GM18861 (cell line): ENCODE measurements at regions not wholly inside any gene's neighbourhood (a gene's known extent, or its start where the extent isn't known, plus 50 kb on each side); places are given as distances from the start of the nearest gene placed in this dataset.
"Not testable (repeated sequence)": the region's sequence is repeated elsewhere in the genome, so short reads cannot be mapped to it uniquely, and the experiment has no call there.

Source experiments
- ATAC-seq: cut with Tn5 transposase; IDR thresholded peaks from one replicate; pipeline ENCODE4 v1.9.1; 2021; ENCODE audit not compliant: unreplicated experiment

DNA sequence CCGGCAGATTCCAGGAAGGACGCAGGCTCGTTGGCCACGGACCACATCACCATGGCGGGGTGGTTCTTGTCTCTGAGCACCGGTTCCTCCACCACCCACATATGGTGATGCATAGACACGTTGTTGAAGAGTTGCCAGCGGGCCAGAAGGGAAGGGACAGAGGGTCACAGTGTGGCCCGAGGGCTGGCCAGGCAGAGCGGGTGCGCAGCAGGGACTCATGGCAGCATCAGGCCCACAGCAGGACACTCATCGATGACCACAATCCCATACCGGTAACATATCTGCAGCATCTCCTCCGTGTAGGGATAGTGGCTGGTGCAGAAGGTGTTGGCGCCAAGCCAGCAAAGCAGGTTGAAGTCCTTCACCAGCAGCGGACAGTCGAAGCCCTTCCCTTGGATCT is 469.2 kb upstream of the FAM174A start:
- ATAC-seq = not testable (repeated sequence)

GRCh38 chr5:100043475-100043874 is 491.7 kb upstream of the FAM174A start:
- no peak for ATAC-seq

DNA sequence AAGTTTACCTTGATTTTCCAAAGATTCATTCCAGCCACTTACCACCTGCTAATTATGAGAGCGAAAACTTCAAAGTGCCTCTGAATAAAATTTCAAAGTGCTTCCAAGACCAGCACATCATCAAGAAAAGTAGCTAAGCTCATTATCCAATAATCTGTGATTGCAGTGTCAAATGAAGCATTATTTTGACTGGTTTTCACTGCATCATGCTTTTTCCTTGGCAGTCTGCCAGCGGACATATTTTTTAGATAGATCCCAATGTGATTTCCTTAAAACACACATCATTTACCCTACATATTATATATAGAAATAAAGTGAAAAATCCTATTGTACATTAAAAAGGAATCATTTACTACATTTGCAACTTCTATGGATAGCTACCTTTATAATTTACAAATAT is 508.6 kb upstream of the FAM174A start:
- no peak for ATAC-seq

GRCh38 chr5:100023536-100023935 is 511.6 kb upstream of the FAM174A start:
- ATAC-seq = no peak

GRCh38 chr5:100017520-100018262 is 517.5 kb upstream of the FAM174A start:
- no peak for ATAC-seq

- not testable (repeated sequence) for ATAC-seq
These were observed 521.9 kb upstream of the FAM174A start for GRCh38 chr5:100013305-100013704.

DNA sequence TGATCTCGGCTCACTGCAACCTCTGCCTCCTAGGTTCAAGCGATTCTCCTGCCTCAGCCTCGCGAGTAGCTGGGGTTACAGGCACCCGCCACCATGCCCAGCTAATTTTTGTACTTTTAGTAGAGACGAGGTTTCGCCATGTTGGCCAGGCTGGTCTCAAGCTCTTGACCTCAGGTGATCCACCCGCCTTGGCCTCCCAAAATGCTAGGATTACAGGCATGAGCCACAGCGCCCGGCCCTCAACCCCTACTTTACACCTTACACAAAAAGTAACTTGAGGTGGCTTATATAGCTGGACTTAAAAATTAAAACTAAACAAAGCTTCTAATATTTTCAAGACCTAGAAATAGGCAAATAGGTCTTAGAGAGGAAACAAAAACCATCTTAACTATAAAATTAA is 524.0 kb upstream of the FAM174A start:
- ATAC-seq = not testable (repeated sequence)

DNA sequence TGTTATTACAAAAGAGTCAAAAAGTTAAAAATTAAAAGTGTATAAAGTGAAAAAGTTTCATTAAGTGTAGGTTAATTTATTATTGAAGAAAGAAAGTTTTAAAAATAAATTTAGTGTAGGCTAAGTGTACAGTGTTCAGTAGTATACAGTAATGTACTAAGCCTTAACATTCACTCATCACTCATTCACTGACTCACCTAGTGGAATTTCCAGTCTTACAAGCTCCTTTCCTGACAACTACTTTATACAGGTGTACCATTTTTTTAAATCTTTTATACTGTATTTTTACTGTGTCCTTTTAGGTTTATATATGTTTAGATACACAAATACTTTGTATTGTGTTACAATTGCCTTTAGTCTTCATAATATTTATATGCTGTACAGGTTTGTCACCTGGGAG is 530.2 kb upstream of the FAM174A start:
- ATAC-seq = no peak

DNA sequence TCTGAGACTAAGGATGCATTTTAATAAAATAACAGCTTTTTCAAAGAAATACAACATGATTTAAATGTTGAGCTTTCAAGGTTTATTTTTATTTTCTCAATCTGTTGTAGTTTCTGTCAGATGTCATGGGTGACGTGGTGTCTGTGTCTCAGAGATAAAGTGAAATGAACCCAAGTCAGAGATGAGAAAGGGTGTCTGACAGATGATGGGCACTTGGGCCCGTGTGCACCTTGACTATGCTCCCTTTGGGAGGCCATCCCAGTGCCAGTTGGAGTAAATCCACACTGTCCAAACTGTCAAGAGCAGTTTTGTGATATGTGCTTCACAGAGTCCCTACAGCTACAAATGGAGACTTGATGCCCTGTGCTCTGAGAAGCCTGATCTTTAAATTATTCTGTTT is 536.9 kb upstream of the FAM174A start:
- no peak for ATAC-seq

GRCh38 chr5:99995407-99995806 is 539.8 kb upstream of the FAM174A start:
- no peak for ATAC-seq

GRCh38 chr5:99973779-99974178 is 561.4 kb upstream of the FAM174A start:
- no peak for ATAC-seq

DNA sequence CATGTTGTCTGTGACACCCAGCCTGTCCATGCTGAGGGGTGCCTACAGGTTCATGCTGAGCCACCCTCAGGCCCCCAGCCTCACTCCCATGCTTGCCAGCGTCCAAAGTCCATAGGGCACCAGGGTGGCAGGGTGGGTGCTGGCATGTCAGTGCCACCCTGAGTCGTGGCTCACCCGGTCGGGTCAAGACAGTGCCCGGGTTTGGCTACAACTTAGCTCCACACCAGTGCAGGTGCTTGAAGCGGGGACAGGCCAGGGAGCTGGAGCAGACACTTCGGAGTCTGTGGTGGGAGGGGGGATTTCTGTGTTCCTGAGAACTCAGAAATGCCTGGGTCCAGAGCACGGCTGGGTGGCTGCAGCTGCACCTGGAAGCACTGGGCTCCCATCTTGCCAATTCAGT is 579.2 kb upstream of the FAM174A start:
- ATAC-seq = no peak

- no peak for ATAC-seq
These were observed 580.2 kb upstream of the FAM174A start for GRCh38 chr5:99955006-99955405.

DNA sequence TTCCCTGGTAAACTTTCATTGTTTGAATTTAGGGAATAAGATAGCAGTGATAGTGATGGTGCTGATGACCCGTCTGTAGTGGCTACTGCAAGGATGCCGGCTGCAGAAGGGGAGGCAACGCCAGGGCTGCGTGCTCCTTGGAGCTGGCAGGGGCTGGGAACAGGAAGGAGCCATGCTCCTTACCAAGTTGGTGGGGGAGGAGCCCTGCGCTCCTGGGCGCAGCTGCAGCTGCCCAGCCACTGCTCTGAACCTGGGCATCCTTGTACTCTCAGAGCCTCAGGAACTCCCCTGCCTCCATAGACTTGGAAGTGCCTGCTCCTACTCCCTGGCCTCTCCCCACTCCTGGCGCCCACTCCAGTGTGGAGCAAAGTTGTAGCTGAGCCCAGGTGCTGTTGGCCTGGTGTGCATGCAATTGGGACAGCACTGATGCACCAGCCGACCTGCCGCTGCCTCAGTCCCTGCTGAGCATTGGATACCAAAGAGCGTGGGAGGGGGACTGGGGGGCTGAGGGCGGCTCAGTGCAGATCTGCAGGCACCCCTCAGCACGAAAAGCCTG is 585.1 kb upstream of the FAM174A start:
- no peak for ATAC-seq

- ATAC-seq = no peak
These were observed 585.8 kb upstream of the FAM174A start for GRCh38 chr5:99949361-99949760.

GRCh38 chr5:99948850-99949249 is 586.3 kb upstream of the FAM174A start:
- peak; percentile 35 for ATAC-seq

DNA sequence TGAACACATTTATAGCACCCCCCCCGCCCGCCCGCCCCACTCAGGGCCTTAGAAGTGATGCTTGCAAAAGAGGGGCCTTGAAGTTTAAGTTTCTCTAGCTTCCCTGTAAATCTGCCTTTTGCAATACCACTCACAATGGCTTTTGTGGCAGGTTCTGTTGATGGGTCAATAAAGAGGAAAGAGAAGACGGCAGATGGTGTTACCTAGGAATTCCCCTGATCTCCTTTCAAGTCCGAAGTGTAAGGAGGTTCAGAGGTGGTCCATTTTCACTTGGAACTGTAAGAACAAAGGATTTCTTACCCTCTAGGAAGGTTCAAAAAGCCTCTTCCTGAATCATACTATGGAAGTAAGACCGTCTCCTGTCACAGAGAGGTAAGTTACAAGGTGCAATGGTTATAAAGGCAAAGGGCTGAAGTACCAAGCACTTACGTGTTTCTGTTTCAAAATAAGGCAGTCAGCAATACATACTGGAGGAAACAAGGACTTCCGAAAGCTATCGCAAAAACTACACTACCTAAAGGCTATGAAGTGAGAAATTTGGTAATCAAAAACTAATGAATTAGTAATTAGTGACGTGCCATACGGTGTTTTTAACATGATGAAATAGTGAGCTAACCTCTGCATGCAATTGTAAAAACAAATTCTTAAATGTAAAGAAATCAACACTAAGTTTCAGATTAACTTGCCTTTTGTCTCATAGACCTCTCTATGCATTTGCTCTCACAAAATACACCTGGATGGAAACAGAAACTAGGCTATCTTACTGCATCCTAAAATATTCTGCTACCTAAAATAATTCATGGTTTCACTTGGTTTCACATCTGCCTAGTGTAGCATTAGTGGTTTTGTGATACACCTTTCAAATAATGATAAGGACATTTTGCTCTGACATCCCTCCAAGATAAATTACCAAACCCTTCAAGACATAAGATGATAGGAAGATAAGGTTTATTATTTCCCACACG is 589.4 kb upstream of the FAM174A start:
- ATAC-seq = peak; percentile 77

DNA sequence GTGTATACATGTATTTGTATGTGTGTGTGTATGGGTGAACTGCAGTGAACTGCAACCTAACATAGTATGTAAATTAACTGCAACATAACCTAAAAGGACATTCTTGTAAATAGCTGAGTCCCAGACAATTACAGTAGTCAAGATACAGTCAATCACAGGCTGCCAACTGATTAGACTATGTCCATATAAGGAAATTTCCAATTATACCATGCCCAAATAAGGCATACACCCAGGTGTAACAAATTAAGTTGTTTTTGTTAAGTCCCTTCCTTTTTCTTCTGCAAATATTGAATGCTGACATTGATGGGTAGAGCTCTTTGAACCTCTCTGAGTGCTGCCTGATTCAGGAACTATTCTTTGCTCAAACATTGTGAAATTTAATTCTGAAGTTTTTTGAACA is 594.6 kb upstream of the FAM174A start:
- no peak for ATAC-seq

DNA sequence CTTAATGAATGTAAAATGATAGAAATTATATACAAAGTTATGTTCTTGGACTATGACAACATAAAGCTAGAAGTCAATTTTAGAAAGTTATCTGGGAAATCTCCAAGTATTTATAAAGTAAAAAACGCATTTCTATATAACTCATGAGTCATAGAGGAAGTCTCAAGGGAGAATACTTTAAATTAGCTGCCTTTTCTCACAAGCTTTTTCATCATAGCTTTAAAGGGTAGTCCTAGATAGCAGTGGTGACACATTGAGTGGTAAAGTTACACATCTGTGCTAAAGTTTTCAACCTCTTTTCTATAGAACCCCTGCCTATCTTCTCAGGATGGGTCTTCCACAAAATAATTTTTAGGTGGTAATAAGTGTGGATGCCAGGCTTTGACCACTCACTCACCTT is 598.3 kb upstream of the FAM174A start:
- ATAC-seq = no peak

GRCh38 chr5:99929806-99930135 is 605.4 kb upstream of the FAM174A start:
- ATAC-seq = no peak

DNA sequence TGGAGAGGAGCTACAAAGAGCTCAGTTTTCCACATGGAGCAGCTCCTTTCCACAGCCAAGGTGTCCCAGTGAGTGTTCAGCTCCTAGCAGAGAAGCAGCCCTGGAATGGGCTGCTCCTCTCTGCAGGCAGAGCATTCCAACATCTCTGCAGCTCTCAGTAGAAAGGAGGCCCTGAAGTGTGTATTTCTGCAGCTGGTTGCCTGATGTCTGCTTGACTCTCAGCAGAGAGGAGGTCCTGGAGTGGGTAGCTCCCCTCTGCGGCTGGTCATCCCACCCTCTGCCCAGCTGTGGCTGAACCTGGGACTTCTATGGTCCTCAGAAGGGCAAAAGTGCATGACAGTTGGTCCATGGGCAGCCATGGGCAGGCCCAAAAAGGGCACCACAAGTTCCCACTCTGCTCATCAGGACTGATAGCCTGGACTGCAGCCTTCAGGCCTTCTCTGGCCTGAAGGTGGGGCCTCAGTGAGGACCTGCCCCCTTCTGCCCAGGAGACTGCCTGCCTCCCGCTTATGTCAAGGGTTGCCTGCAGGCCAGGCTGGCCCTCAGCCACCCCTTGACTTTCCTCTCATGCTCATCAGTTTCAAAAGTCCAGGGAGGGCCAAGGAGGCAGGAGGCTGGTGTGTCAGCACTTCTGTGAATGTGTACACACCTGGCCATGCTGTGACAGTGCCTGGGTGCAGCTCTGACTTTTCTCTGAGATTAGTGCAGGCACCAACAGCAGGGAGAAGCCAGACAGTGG is 605.9 kb upstream of the FAM174A start:
- ATAC-seq = no peak
